ENCODE measurements at regions not wholly inside any gene's neighbourhood (a gene's known extent, or its start where the extent isn't known, plus 50 kb on each side); places are given as distances from the start of the nearest gene placed in this dataset.

DNA sequence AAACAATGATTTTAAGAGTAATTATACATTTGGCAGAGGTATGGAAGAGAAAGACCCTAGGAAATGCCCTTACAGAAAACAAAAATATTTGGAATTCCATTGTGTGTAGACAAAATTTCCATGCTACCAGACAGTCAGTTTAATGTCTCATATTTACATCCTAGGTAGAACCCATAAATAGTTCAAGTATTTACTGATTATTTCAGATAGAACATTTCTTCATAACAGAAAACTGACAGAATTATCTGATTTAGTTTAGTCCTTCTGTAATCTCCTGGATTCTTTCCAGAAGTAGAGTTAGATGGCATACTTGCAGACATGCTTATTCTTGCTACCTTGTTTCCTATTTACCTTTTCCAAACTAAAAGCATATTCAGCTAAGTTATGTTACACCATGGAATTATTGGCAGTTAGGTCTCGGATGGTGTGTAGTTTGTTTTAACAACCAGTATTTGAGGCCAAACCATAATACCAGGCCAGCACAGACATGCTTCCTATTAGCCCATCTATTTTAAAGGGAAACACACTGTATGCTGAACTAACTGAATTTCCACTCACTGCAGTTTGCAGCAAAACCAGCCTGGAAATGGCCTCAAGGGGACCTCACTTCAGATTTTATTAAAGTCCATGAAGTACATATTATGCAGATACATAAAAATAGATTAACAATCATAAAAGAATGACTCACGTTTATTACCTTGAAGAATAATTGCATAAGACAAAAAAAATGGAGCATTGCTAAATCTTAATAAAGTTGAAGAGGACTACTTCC lies 126.6 kb upstream of the LRIG3 start:
- Histone ChIP-seq H3K4me1 (ENCODE audit: insufficient read depth, low read length) (no peaks in the 10 kb centered on the region), H3K27ac (ENCODE audit: low read depth in 1 of 2, low read length in 2 of 2) (no peak overlapping the region), H3K4me3 (ENCODE audit: low read length) (no peak overlapping the region), H3K27me3 (ENCODE audit: control insufficient read depth in 1 of 2, insufficient read depth in 2 of 2, low read length in 2 of 2) (no peaks in the 10 kb centered on the region), H3K9me3 (ENCODE audit: control insufficient read depth in 1 of 2, insufficient read depth in 1 of 2, low read length in 2 of 2) (no peaks in the 10 kb centered on the region), H3K36me3 (ENCODE audit: insufficient read depth, low read length) (no peaks in the 10 kb centered on the region)
- H3K27me3 Mint-ChIP-seq, result no peaks in the 10 kb centered on the region
- TF ChIP-seq, protein P1, sequence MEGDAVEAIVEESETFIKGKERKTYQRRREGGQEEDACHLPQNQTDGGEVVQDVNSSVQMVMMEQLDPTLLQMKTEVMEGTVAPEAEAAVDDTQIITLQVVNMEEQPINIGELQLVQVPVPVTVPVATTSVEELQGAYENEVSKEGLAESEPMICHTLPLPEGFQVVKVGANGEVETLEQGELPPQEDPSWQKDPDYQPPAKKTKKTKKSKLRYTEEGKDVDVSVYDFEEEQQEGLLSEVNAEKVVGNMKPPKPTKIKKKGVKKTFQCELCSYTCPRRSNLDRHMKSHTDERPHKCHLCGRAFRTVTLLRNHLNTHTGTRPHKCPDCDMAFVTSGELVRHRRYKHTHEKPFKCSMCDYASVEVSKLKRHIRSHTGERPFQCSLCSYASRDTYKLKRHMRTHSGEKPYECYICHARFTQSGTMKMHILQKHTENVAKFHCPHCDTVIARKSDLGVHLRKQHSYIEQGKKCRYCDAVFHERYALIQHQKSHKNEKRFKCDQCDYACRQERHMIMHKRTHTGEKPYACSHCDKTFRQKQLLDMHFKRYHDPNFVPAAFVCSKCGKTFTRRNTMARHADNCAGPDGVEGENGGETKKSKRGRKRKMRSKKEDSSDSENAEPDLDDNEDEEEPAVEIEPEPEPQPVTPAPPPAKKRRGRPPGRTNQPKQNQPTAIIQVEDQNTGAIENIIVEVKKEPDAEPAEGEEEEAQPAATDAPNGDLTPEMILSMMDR (IDR thresholded peaks at IDR 0.05), result no peak
- POLR2A ChIA-PET, result no interaction called here
- DNase-seq, result no peak
- H3K27ac Mint-ChIP-seq, result no peak overlapping the region
- peaks cover under 1% of the 10 kb centered on the region for H3K9me3 Mint-ChIP-seq
- CTCF ChIA-PET, result no interaction called here
- ATAC-seq (ENCODE audit: poor library complexity), result no peak
- intact Hi-C loops (cut with DNase I, micrococcal nuclease), result no loop called here
- H3K36me3 Mint-ChIP-seq (ENCODE audit: low read depth), result no peaks in the 10 kb centered on the region
- H3K4me3 Mint-ChIP-seq, result no peak overlapping the region
- no peaks in the 10 kb centered on the region for H3K4me1 Mint-ChIP-seq (ENCODE audit: low read depth)

DNA sequence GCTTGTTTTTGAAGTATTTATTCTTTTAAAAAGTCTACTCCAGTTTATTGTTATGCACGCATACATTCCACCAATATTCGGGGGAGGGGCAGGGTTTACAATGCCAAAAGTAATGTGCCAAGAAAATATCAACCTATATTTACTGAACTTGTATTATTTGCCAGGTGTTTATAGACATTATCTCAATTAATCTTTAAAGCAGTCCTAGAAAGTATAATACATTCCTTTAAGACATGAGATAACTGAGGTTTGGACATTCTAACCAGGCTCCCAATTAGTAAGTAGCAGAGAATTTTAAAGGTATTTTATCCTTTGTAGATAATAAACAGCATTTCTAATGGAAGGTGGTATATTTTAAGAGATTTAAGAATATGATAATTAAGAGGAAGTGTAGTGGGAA lies 124.5 kb upstream of the LRIG3 start:
- Histone ChIP-seq H3K4me1 (ENCODE audit: insufficient read depth, low read length) (no peaks in the 10 kb centered on the region), H3K27ac (ENCODE audit: low read depth in 1 of 2, low read length in 2 of 2) (no peak overlapping the region), H3K27me3 (ENCODE audit: control insufficient read depth in 1 of 2, insufficient read depth in 2 of 2, low read length in 2 of 2) (no peaks in the 10 kb centered on the region), H3K4me3 (ENCODE audit: low read length) (no peak overlapping the region), H3K36me3 (ENCODE audit: insufficient read depth, low read length) (no peaks in the 10 kb centered on the region), H3K9me3 (ENCODE audit: control insufficient read depth in 1 of 2, insufficient read depth in 1 of 2, low read length in 2 of 2) (no peaks in the 10 kb centered on the region)
- POLR2A ChIA-PET, result no interaction called here
- no peak overlapping the region for H3K4me3 Mint-ChIP-seq
- H3K27ac Mint-ChIP-seq, result no peak overlapping the region
- peaks cover 3% of the 10 kb centered on the region for H3K9me3 Mint-ChIP-seq
- H3K4me1 Mint-ChIP-seq (ENCODE audit: low read depth), result no peaks in the 10 kb centered on the region
- CTCF ChIA-PET, result no interaction called here
- TF ChIP-seq, protein P1 (IDR thresholded peaks at IDR 0.05), result no peak
- H3K27me3 Mint-ChIP-seq, result no peaks in the 10 kb centered on the region
- intact Hi-C loops (cut with DNase I, micrococcal nuclease), result no loop called here
- ATAC-seq (ENCODE audit: poor library complexity) (no peak), DNase-seq (no peak)
- no peaks in the 10 kb centered on the region for H3K36me3 Mint-ChIP-seq (ENCODE audit: low read depth)

DNA sequence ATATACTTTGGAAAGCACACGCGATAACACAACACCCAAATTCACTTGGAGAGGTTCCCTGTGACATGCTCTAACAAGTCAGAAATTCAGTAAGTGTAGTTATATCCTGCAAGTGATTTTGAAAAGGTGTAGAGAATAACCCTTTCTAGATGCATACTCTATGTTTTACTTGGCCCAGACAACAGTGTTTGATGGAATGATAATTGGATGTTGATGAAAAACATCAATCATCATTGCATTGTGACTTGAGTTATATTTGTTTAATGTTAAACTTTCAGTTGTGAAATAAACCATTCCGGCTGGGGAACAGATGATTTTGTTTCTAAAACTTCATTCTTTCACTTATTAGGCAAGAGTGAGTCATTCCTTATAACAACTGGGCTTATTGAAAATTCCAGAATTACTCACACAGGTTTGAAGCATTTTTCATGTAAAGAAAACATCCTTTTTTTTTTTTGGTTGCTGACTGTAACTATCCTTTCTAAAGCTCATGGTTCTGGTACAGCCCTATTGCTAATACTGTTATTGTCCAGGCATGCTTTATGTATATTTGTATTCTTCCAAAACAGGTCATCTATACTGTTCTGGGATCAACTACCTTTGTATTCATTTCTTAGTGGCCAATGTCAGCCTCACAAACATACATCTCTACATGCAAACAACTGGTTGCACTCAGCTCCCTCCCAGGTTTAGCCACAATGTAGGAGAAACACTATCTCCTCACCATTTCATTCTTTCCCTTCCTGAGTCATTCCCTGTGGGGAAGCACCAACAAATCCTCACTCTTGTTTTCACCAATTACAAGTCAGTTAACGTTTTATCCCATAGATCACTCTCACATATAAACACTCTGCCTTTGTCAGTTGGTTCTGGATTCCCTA lies 121.2 kb upstream of the LRIG3 start:
- intact Hi-C loops (cut with DNase I, micrococcal nuclease), result no loop called here
- Mint-ChIP-seq H3K4me3 (no peak overlapping the region), H3K27me3 (no peaks in the 10 kb centered on the region), H3K9me3 (peaks cover 3% of the 10 kb centered on the region), H3K36me3 (ENCODE audit: low read depth) (no peaks in the 10 kb centered on the region), H3K4me1 (ENCODE audit: low read depth) (no peaks in the 10 kb centered on the region), H3K27ac (no peak overlapping the region)
- H3K36me3 ChIP-seq (ENCODE audit: insufficient read depth, low read length), result no peaks in the 10 kb centered on the region
- no peak overlapping the region for H3K27ac ChIP-seq (ENCODE audit: low read depth in 1 of 2, low read length in 2 of 2)
- no peaks in the 10 kb centered on the region for H3K4me1 ChIP-seq (ENCODE audit: insufficient read depth, low read length)
- no peaks in the 10 kb centered on the region for H3K9me3 ChIP-seq (ENCODE audit: control insufficient read depth in 1 of 2, insufficient read depth in 1 of 2, low read length in 2 of 2)
- POLR2A ChIA-PET, result no interaction called here
- CTCF ChIA-PET, result no interaction called here
- ATAC-seq (ENCODE audit: poor library complexity), result no peak
- H3K27me3 ChIP-seq (ENCODE audit: control insufficient read depth in 1 of 2, insufficient read depth in 2 of 2, low read length in 2 of 2), result no peaks in the 10 kb centered on the region
- TF ChIP-seq, protein P1 (IDR thresholded peaks at IDR 0.05), result no peak
- DNase-seq, result no peak
- H3K4me3 ChIP-seq (ENCODE audit: low read length), result no peak overlapping the region
